WTC11 (cell line): ENCODE measurements at regions not wholly inside any gene's neighbourhood (a gene's known extent, or its start where the extent isn't known, plus 50 kb on each side); places are given as distances from the start of the nearest gene placed in this dataset.
"Not testable (repeated sequence)": the region's sequence is repeated elsewhere in the genome, so short reads cannot be mapped to it uniquely, and the experiment has no call there.

ENCODE experiments used
- ATAC-seq: fragments of 200-7000 bp; cut with Tn5 transposase; 2 replicates; pipeline ENCODE4 v1.10.0; 2021; ENCODE audit warnings: mild to moderate bottlenecking, moderate library complexity
- CTCF ChIA-PET: fragments of 300-600 bp; sonication (Branson Sonifier 250); formaldehyde crosslinking; loops from one replicate; lab custom pipeline; 2021; ENCODE audit warnings: antibody characterized with exemption; lab: Charles Lee
- POLR2A ChIA-PET: fragments of 350-600 bp; sonication (Branson Sonifier 250); formaldehyde crosslinking; loops from one replicate; lab custom pipeline; 2021; ENCODE audit warnings: antibody characterized with exemption; lab: Charles Lee
- DNase-seq: peaks from one replicate; pipeline ENCODE4 v3.0.0; 2021; ENCODE audit warnings: low spot score
- H3K27ac Mint-ChIP-seq: 2 replicates; pipeline ENCODE4 v1.8.0; 2021; ENCODE audit warnings: mixed read lengths
- H3K27me3 Mint-ChIP-seq: 2 replicates; pipeline ENCODE4 v1.8.0; 2021; ENCODE audit warnings: low read depth, mild to moderate bottlenecking, moderate library complexity, mixed read lengths
- H3K36me3 Mint-ChIP-seq: 2 replicates; pipeline ENCODE4 v1.8.0; 2021; ENCODE audit warnings: mixed read lengths
- H3K4me1 Mint-ChIP-seq: 2 replicates; pipeline ENCODE4 v1.8.0; 2022; ENCODE audit warnings: mixed read lengths
- H3K4me3 Mint-ChIP-seq: 2 replicates; pipeline ENCODE4 v1.8.0; 2021; ENCODE audit warnings: mild to moderate bottlenecking, moderate library complexity, mixed read lengths
- H3K9me3 Mint-ChIP-seq: 2 replicates; pipeline ENCODE4 v1.8.0; 2021; ENCODE audit warnings: mixed read lengths
- AR ChIP-seq: fragments of 250-450 bp; sonication (Bioruptor Pico); IDR thresholded peaks from 2 replicates; pipeline ENCODE4 v1.9.0; 2021; ENCODE audit warnings: mild to moderate bottlenecking
- CREM ChIP-seq: sonication (generic); formaldehyde crosslinking; IDR thresholded peaks from 2 replicates; pipeline ENCODE4 v1.8.1; 2022; ENCODE audit warnings: mild to moderate bottlenecking, missing genetic modification reagents, moderate library complexity
- FOXP4 ChIP-seq: sonication (generic); formaldehyde crosslinking; IDR thresholded peaks from 2 replicates; pipeline ENCODE4 v1.8.0; 2022; ENCODE audit warnings: mild to moderate bottlenecking, missing genetic modification reagents
- GABPB1 ChIP-seq: sonication (generic); formaldehyde crosslinking; IDR thresholded peaks from 2 replicates; pipeline ENCODE4 v1.8.1; 2023; ENCODE audit warnings: mild to moderate bottlenecking, missing genetic modification reagents
- GRHL2 ChIP-seq: fragments of 250-450 bp; sonication (Bioruptor Pico); IDR thresholded peaks from 2 replicates; pipeline ENCODE4 v1.8.0; 2022; ENCODE audit warnings: mild to moderate bottlenecking, moderate library complexity; ENCODE audit not compliant: insufficient replicate concordance, severe bottlenecking
- MLX ChIP-seq: sonication (generic); formaldehyde crosslinking; IDR thresholded peaks from 2 replicates; pipeline ENCODE4 v1.8.1; 2023; ENCODE audit warnings: mild to moderate bottlenecking, missing genetic modification reagents, moderate library complexity
- MYBL2 ChIP-seq: sonication (generic); formaldehyde crosslinking; IDR thresholded peaks from 2 replicates; pipeline ENCODE4 v1.8.1; 2023; ENCODE audit warnings: mild to moderate bottlenecking, moderate library complexity, missing genetic modification reagents
- NR3C1 ChIP-seq: sonication (generic); formaldehyde crosslinking; conservative IDR thresholded peaks from 2 replicates; pipeline ENCODE4 v1.8.1; 2023; ENCODE audit warnings: low read depth, mild to moderate bottlenecking, missing genetic modification reagents
- SP1 ChIP-seq: sonication (generic); formaldehyde crosslinking; conservative IDR thresholded peaks from 2 replicates; pipeline ENCODE4 v1.8.1; 2022; ENCODE audit warnings: missing genetic modification reagents
- STAT6 ChIP-seq: sonication (generic); formaldehyde crosslinking; conservative IDR thresholded peaks from 2 replicates; pipeline ENCODE4 v1.8.1; 2023; ENCODE audit warnings: mild to moderate bottlenecking, low read depth, missing genetic modification reagents, moderate library complexity
- ZMAT4 ChIP-seq: fragments of 250-450 bp; sonication (Bioruptor Pico); IDR thresholded peaks from 2 replicates; pipeline ENCODE4 v1.9.0; 2021; ENCODE audit warnings: mild to moderate bottlenecking
- ZNF121 ChIP-seq: sonication (generic); formaldehyde crosslinking; IDR thresholded peaks from 2 replicates; pipeline ENCODE4 v1.8.0; 2023; ENCODE audit warnings: missing genetic modification reagents
- ZNF263 ChIP-seq: sonication (generic); formaldehyde crosslinking; IDR thresholded peaks from 2 replicates; pipeline ENCODE4 v1.8.1; 2022; ENCODE audit warnings: low read depth, mild to moderate bottlenecking, moderate library complexity, missing genetic modification reagents
- ZNF317 ChIP-seq: sonication (generic); formaldehyde crosslinking; IDR thresholded peaks from 2 replicates; pipeline ENCODE4 v1.8.1; 2023; ENCODE audit warnings: low read depth, mild to moderate bottlenecking, moderate library complexity, missing genetic modification reagents, borderline replicate concordance
- ZNF425 ChIP-seq: fragments of 250-450 bp; sonication (Bioruptor Pico); conservative IDR thresholded peaks from 2 replicates; pipeline ENCODE4 v1.9.0; 2021; ENCODE audit warnings: mild to moderate bottlenecking
- ZNF532 ChIP-seq: fragments of 250-450 bp; sonication (Bioruptor Pico); IDR thresholded peaks from 2 replicates; pipeline ENCODE4 v1.9.0; 2021; ENCODE audit warnings: mild to moderate bottlenecking, borderline replicate concordance
- ZNF671 ChIP-seq: fragments of 250-450 bp; sonication (Bioruptor Pico); IDR thresholded peaks from 2 replicates; pipeline ENCODE4 v1.8.0; 2021; ENCODE audit warnings: mild to moderate bottlenecking

- ChIA-PET POLR2A (no interaction called here), CTCF (no interaction called here)
- Mint-ChIP-seq H3K4me3 (no peak overlapping the region), H3K4me1 (peaks cover 8% of the 10 kb centered on the region), H3K36me3 (0 out of 2 replicates have a peak, but pooled peaks cover 4% of the 10 kb centered on the region), H3K9me3 (peaks cover 6% of the 10 kb centered on the region), H3K27me3 (no peaks in the 10 kb centered on the region), H3K27ac (no peak overlapping the region)
- no peak for ATAC-seq
- DNase-seq: no peak
- TF ChIP-seq SP1 (CRISPR knock-in tag) (no peak), ZNF671 (CRISPR knock-in tag) (no peak), MLX (CRISPR knock-in tag) (no peak), STAT6 (CRISPR knock-in tag) (no peak), ZNF263 (CRISPR knock-in tag) (no peak), ZNF317 (CRISPR knock-in tag) (no peak), ZNF532 (no peak), FOXP4 (CRISPR knock-in tag) (no peak), ZMAT4 (CRISPR knock-in tag) (no peak), CREM (CRISPR knock-in tag) (no peak), GABPB1 (CRISPR knock-in tag) (no peak), AR (CRISPR knock-in tag) (no peak), NR3C1 (CRISPR knock-in tag) (no peak), ZNF121 (CRISPR knock-in tag) (no peak), MYBL2 (CRISPR knock-in tag) (no peak), GRHL2 (CRISPR knock-in tag) (no peak), ZNF425 (CRISPR knock-in tag) (no peak)
Observed at GRCh38 chr10:9957351-9957750, 1060.3 kb upstream of the CELF2 start.

- H3K9me3 Mint-ChIP-seq, H3K27ac Mint-ChIP-seq, POLR2A ChIA-PET, CTCF ChIA-PET, H3K27me3 Mint-ChIP-seq, H3K4me3 Mint-ChIP-seq, H3K4me1 Mint-ChIP-seq, H3K36me3 Mint-ChIP-seq, ATAC-seq, DNase-seq: not testable (repeated sequence)
Observed at GRCh38 chr10:9957876-9958275, 1059.8 kb upstream of the CELF2 start.
